AG04449 (cell line): ENCODE measurements at regions not wholly inside any gene's neighbourhood (a gene's known extent, or its start where the extent isn't known, plus 50 kb on each side); places are given as distances from the start of the nearest gene placed in this dataset.
"Not testable (repeated sequence)": the region's sequence is repeated elsewhere in the genome, so short reads cannot be mapped to it uniquely, and the experiment has no call there.

Source experiments
- CTCF ChIA-PET: fragments of 350-600 bp; formaldehyde crosslinking; extraction: SDS; loops from one replicate; lab custom pipeline; 2021; ENCODE audit warnings: antibody characterized with exemption; lab: Yijun Ruan, JAX
- POLR2A ChIA-PET: fragments of 400-600, 350-600 bp; formaldehyde crosslinking; extraction: SDS; loops from one replicate; lab custom pipeline; 2020; ENCODE audit warnings: antibody characterized with exemption, inconsistent platforms; lab: Yijun Ruan, JAX
- DNase-seq: peaks from one replicate; pipeline ENCODE4 v3.0.0-alpha.2; 2010; ENCODE audit warnings: low read depth, low spot score
- H3K4me3 ChIP-seq: 2 replicates; pipeline ENCODE4 v1.5.1; 2011; ENCODE audit warnings: low read depth, mild to moderate bottlenecking, control low read depth, low read length
- TF ChIP-seq, protein P1 (sequence below): IDR thresholded peaks from one replicate; pipeline ENCODE4 v1.5.1; 2011; ENCODE audit warnings: mild to moderate bottlenecking, moderate library complexity, low read length, control low read depth, inconsistent platforms; ENCODE audit not compliant: insufficient read depth; ENCODE audit errors: missing control alignments

DNA sequence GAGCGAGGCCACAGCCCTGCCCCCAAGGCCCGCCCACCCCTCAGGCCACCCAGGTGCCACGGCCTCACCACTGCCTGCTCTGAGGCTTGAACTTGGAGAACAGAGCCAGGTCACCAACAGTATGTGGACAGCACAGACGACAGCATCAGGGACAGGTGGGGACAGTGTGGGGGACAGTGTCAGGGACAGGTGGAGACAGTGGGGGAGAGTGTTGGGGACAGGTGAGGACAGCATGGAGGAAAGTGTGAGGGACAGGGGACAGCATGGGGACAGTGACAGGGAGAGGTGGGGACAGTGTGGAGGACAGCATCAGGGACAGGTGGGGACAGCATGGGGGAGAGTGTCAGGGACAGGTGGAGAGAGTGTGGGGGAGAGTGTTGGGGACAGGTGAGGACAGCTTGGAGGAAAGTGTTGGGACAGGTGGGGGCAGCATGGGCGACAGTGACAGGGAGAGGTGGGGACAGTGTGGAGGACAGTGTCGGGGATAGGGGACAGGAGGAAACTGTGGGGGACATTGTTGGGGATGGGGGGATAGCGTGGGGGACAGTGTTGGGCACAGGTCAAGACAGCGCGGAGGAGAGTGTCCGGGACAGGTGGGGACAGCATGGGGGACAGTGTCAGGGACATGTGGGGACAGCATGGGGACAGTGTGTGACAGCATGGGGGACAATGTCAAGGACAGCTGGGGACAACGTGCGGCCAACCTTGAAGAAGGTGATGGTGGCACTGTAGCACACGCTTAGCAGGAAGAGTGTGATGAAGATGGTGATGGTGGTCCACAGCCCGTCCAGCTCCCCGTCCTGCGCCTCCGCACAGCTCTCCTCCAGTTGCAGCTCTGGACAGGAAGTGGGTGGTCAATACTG is 114.9 kb downstream of the TMEM121 start:
- CTCF ChIA-PET = no interaction called here
- TF ChIP-seq, protein P1, sequence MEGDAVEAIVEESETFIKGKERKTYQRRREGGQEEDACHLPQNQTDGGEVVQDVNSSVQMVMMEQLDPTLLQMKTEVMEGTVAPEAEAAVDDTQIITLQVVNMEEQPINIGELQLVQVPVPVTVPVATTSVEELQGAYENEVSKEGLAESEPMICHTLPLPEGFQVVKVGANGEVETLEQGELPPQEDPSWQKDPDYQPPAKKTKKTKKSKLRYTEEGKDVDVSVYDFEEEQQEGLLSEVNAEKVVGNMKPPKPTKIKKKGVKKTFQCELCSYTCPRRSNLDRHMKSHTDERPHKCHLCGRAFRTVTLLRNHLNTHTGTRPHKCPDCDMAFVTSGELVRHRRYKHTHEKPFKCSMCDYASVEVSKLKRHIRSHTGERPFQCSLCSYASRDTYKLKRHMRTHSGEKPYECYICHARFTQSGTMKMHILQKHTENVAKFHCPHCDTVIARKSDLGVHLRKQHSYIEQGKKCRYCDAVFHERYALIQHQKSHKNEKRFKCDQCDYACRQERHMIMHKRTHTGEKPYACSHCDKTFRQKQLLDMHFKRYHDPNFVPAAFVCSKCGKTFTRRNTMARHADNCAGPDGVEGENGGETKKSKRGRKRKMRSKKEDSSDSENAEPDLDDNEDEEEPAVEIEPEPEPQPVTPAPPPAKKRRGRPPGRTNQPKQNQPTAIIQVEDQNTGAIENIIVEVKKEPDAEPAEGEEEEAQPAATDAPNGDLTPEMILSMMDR = no peak

DNA sequence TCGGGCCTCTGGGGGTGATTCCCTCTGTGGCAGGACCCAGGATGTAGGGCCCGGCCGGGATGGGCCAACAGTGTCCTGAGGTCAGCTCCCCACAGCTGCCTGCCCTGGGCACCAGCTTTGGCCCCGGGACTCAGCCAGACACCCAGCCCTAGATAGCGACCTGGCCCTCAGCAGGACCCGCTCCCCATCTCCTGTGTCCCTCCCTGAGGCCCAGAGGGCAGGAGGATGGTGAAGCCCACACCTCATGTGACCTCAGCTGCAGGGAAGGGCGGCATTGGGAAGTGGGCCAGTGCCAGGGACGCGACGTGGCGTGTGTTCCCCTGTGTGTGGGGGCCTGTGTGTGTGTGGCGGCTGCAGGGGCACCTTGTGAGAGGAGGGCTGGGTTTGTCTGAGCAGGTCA is 115.6 kb downstream of the TMEM121 start:
- DNase-seq, CTCF ChIA-PET, H3K4me3 ChIP-seq, POLR2A ChIA-PET: not testable (repeated sequence)

More for the DNA sequence above, 114.9 kb downstream of the TMEM121 start:
- POLR2A ChIA-PET = no interaction called here
- no peak for DNase-seq
- H3K4me3 ChIP-seq = no peak overlapping the region

DNA sequence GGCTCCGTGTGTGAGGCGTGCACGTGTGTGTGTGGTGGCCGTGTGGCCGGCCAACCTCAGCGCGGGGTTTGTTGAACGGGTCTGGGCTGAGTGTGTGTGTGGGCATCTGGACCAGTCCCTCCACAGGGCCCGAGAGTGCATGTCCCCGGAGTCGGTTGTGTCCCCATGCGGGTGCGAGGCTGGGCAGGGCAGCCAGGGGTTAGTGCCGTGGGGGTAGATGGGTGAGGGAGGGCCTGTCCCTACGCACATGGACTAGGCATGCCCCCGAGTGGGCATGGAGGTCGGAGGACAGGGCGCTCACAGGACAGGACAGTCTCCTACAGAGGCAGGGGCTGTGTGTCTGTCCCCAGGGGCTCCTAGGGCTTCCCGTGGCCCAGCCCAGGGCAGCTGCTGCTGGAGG is 116.1 kb downstream of the TMEM121 start:
- CTCF ChIA-PET, DNase-seq, H3K4me3 ChIP-seq, POLR2A ChIA-PET: not testable (repeated sequence)

DNA sequence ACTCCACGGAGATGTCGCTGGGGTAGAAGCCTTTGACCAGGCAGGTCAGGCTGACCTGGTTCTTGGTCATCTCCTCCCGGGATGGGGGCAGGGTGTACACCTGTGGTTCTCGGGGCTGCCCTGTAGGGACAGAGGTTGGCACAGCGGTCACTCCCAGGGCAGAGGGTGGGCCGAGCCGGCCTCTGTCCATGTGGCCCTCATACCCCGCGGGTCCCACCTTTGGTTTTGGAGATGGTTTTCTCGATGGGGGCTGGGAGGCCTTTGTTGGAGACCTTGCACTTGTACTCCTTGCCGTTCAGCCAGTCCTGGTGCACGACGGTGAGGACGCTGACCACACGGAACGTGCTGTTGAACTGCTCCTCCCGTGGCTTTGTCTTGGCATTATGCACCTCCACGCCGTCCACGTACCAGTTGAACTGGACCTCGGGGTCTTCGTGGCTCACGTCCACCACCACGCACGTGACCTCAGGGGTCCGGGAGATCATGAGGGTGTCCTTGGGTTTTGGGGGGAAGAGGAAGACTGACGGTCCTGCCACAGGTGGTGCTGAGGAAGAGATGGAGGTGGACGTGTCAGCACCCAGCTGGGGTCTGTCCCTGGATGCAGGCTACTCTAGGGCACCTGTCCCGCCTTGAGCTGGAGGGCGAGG is 117.1 kb downstream of the TMEM121 start:
- DNase-seq, CTCF ChIA-PET, POLR2A ChIA-PET, H3K4me3 ChIP-seq: not testable (repeated sequence)

DNA sequence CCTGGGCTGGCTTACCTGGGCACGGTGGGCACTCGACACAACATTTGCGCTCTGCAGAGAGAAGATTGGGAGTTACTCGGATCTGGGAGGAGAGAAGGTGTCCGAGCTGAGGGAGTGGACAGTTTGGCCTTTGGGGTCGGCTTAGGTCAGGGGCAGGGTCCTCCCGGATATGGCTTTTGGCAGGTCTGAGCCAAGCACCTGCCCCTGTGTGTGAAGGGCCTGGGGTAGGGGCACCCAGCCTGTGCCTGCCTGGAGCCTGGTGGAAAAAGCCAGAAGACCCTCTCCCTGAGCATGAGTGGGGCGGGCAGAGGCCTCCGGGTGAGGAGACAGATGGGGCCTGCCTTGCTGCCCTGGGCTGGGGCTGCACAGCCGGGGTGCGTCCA is 117.7 kb downstream of the TMEM121 start:
- POLR2A ChIA-PET, DNase-seq, H3K4me3 ChIP-seq, CTCF ChIA-PET: not testable (repeated sequence)

DNA sequence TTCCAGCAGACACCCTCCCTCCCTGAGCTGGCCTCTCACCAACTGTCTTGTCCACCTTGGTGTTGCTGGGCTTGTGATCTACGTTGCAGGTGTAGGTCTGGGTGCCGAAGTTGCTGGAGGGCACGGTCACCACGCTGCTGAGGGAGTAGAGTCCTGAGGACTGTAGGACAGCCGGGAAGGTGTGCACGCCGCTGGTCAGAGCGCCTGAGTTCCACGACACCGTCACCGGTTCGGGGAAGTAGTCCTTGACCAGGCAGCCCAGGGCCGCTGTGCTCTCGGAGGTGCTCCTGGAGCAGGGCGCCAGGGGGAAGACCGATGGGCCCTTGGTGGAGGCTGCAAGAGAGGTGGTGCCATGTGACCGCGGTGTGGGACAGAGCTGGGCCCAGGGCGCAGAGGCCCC is 118.1 kb downstream of the TMEM121 start:
- H3K4me3 ChIP-seq, POLR2A ChIA-PET, DNase-seq, CTCF ChIA-PET: not testable (repeated sequence)

DNA sequence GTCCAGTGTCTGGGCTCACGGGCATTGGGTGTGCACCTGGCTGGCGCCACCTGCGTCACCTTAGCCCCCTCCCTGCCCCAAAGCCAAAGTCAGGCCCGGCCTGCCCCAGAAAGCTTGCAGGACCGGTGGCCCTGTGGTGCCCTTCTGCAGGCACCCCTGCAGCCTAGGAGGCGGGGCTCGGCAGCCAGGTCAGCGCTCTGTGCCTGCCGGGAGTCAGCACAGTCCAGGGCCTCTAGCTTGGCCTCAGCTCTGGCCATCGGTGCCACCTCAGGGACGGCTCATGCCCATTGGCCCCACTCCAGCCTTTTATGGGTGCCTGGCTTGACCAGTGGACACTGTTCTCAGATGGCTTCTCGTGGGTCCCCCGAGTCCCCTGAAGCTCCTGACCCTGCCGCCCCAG is 118.5 kb downstream of the TMEM121 start:
- POLR2A ChIA-PET, CTCF ChIA-PET: not testable (repeated sequence)

DNA sequence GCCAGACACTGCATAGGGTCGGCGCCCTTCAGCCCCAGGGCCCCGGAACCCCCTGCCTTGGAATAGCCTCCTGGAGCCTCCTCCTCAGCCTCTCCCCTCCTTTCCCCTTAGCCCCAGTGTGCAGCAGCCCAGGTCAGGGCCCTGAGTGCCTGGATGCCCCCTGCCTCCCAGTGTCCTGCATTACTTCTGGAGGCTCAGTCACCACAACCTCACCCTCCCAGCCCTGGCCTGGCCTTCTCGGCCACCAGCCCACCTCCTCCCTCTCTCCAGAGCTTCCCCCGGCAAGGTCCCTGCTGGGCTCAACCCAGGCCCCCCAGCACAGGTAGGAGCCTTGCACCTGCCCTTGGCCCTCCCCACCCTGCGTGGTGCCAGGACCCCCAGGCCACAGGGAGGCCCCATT is 119.0 kb downstream of the TMEM121 start:
- CTCF ChIA-PET, DNase-seq, H3K4me3 ChIP-seq, POLR2A ChIA-PET: not testable (repeated sequence)

More for the DNA sequence above, 118.5 kb downstream of the TMEM121 start:
- H3K4me3 ChIP-seq, DNase-seq: not testable (repeated sequence)

DNA sequence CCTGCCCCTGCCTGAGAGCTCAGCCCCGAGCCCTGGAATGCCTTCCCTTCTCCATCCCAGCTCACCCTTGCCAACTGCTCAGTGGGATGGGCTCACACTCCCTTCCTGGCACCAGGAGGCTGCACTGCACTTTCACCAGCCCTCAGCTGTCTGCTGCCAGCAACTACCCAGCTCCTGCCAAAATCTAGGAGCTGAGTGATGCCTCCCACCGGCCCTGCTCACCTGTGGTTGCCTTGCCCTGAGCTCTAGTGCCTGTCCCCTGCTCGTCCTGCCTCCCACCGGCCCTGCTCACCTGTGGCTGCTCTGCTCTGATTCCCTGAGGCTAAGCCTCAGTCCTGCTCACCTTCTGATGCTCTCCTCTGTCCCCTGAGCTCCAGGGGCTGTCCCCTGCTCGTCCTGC is 119.8 kb downstream of the TMEM121 start:
- DNase-seq = no peak
- TF ChIP-seq, protein P1 = no peak
- no peak overlapping the region for H3K4me3 ChIP-seq
- ChIA-PET POLR2A (no interaction called here), CTCF (no interaction called here)

DNA sequence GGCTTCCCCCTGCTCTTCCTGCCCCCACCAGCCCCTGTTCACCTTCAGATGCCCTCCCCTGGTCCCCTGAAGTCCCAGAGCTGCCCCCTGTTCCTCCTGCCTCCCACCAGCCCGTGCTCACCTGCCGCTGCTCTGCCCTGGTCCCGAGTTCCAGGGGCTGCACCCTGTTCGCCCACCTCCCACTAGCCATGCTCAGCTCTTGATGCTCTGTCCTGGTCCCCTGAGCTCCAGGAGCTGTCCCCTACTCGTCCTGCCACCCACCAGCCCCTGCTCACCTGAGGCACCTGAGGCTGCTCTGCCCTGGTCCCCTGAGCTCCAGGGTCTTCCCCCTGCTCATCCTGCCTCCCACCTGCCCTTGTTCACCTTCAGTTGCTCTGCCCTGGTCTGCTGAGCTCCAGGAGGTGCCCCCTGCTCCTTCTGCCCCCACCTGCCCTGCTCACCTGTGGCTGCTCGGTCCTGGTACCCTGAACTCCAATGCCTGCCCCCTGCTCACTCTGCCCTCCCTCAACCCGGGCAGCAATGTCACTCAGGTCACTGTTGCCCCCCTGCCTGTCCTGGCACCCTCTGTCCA is 120.4 kb downstream of the TMEM121 start:
- DNase-seq, POLR2A ChIA-PET, CTCF ChIA-PET, H3K4me3 ChIP-seq: not testable (repeated sequence)

DNA sequence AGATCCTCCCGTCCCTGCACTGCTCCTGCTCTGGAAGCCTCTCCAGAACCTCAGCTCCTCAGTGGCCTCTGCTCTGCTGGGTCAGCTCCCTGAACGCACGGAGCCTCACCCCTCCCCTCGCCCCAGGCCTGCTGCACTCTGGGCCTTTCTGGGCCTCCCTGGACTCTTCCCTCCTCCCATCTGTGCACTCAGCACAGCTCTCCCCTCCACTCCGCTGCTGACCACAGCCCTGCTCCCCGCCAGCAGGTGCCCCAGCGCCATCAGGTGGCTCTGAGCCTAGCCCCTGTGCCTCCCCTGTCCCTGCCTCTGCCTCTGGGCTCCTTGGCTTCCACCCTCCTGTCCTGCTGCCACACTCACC is 121.0 kb downstream of the TMEM121 start:
- POLR2A ChIA-PET, CTCF ChIA-PET, H3K4me3 ChIP-seq, DNase-seq: not testable (repeated sequence)
